ENCODE measurements at regions not wholly inside any gene's neighbourhood (a gene's known extent, or its start where the extent isn't known, plus 50 kb on each side); places are given as distances from the start of the nearest gene placed in this dataset.

- H2AFZ ChIP-seq (ENCODE audit: low read length) = no peak overlapping the region
- no peak overlapping the region for H3K27ac ChIP-seq (ENCODE audit: low read length)
- TF ChIP-seq EZH2 (optimal IDR thresholded peaks at IDR 0.05; ENCODE audit: low read depth, low read length) (no peak), CTCF (IDR thresholded peaks at IDR 0.05; ENCODE audit: low read length) (no peak), EZH2phosphoT487 (IDR thresholded peaks at IDR 0.05; ENCODE audit: low read length) (no peak)
- no peak overlapping the region for H3K4me3 ChIP-seq (ENCODE audit: low read length)
- H3K4me2 ChIP-seq (ENCODE audit: low read depth, low read length) = no peak overlapping the region
- no peaks in the 10 kb centered on the region for H4K20me1 ChIP-seq (ENCODE audit: insufficient read depth, low read length)
- no peaks in the 10 kb centered on the region for H3F3A ChIP-seq (ENCODE audit: insufficient read depth, low read length)
- H3K27me3 ChIP-seq (replicated peaks; ENCODE audit: insufficient read depth, low read length) = no peaks in the 10 kb centered on the region
- H3K9me3 ChIP-seq (replicated peaks; ENCODE audit: insufficient read depth, low read length) = no peaks in the 10 kb centered on the region
- H3K79me2 ChIP-seq (ENCODE audit: low read length) = no peaks in the 10 kb centered on the region
- no peak for DNase-seq
- no peaks in the 10 kb centered on the region for H3K4me1 ChIP-seq (ENCODE audit: low read length)
- no peaks in the 10 kb centered on the region for H3K36me3 ChIP-seq (replicated peaks; ENCODE audit: insufficient read depth, low read length)
- H3K9me2 ChIP-seq (replicated peaks; ENCODE audit: insufficient read depth, low read length) = no peaks in the 10 kb centered on the region
- no peak overlapping the region for H3K9ac ChIP-seq (ENCODE audit: low read length)
These were observed 149.7 kb upstream of the SV2C start for GRCh38 chr5:75933489-75933888.

GRCh38 chr5:75931175-75931574 is 152.0 kb upstream of the SV2C start:
- H3K9me3 ChIP-seq (replicated peaks; ENCODE audit: insufficient read depth, low read length) = no peaks in the 10 kb centered on the region
- H3K36me3 ChIP-seq (replicated peaks; ENCODE audit: insufficient read depth, low read length) = no peaks in the 10 kb centered on the region
- no peaks in the 10 kb centered on the region for H3F3A ChIP-seq (ENCODE audit: insufficient read depth, low read length)
- DNase-seq = no peak
- TF ChIP-seq EZH2phosphoT487 (IDR thresholded peaks at IDR 0.05; ENCODE audit: low read length) = no peak
- TF ChIP-seq CTCF (IDR thresholded peaks at IDR 0.05; ENCODE audit: low read length) = no peak
- no peak for TF ChIP-seq EZH2 (optimal IDR thresholded peaks at IDR 0.05; ENCODE audit: low read depth, low read length)
- H3K4me2 ChIP-seq (ENCODE audit: low read depth, low read length) = no peak overlapping the region
- H3K27ac ChIP-seq (ENCODE audit: low read length) = no peak overlapping the region
- H3K4me1 ChIP-seq (ENCODE audit: low read length) = no peaks in the 10 kb centered on the region
- H2AFZ ChIP-seq (ENCODE audit: low read length) = no peak overlapping the region
- H3K79me2 ChIP-seq (ENCODE audit: low read length) = no peaks in the 10 kb centered on the region
- no peaks in the 10 kb centered on the region for H3K27me3 ChIP-seq (replicated peaks; ENCODE audit: insufficient read depth, low read length)
- H3K9ac ChIP-seq (ENCODE audit: low read length) = no peak overlapping the region
- no peaks in the 10 kb centered on the region for H4K20me1 ChIP-seq (ENCODE audit: insufficient read depth, low read length)
- no peak overlapping the region for H3K4me3 ChIP-seq (ENCODE audit: low read length)
- no peaks in the 10 kb centered on the region for H3K9me2 ChIP-seq (replicated peaks; ENCODE audit: insufficient read depth, low read length)

GRCh38 chr5:75928992-75929391 is 154.2 kb upstream of the SV2C start:
- H4K20me1 ChIP-seq (ENCODE audit: insufficient read depth, low read length) = no peaks in the 10 kb centered on the region
- H3K9me2 ChIP-seq (replicated peaks; ENCODE audit: insufficient read depth, low read length) = no peaks in the 10 kb centered on the region
- H2AFZ ChIP-seq (ENCODE audit: low read length) = no peak overlapping the region
- H3F3A ChIP-seq (ENCODE audit: insufficient read depth, low read length) = no peaks in the 10 kb centered on the region
- no peaks in the 10 kb centered on the region for H3K79me2 ChIP-seq (ENCODE audit: low read length)
- TF ChIP-seq EZH2phosphoT487 (IDR thresholded peaks at IDR 0.05; ENCODE audit: low read length) (no peak), CTCF (IDR thresholded peaks at IDR 0.05; ENCODE audit: low read length) (no peak), EZH2 (optimal IDR thresholded peaks at IDR 0.05; ENCODE audit: low read depth, low read length) (no peak)
- H3K27me3 ChIP-seq (replicated peaks; ENCODE audit: insufficient read depth, low read length) = no peaks in the 10 kb centered on the region
- no peaks in the 10 kb centered on the region for H3K36me3 ChIP-seq (replicated peaks; ENCODE audit: insufficient read depth, low read length)
- no peak overlapping the region for H3K4me2 ChIP-seq (ENCODE audit: low read depth, low read length)
- H3K9me3 ChIP-seq (replicated peaks; ENCODE audit: insufficient read depth, low read length) = no peaks in the 10 kb centered on the region
- no peak for DNase-seq
- H3K4me1 ChIP-seq (ENCODE audit: low read length) = no peaks in the 10 kb centered on the region
- no peak overlapping the region for H3K27ac ChIP-seq (ENCODE audit: low read length)
- no peak overlapping the region for H3K9ac ChIP-seq (ENCODE audit: low read length)
- no peak overlapping the region for H3K4me3 ChIP-seq (ENCODE audit: low read length)
